Activated CD4-positive, alpha-beta T cell treated with anti-CD3 and anti-CD28 coated beads, Interleukin-2, amount 10 ng/mL, durations not matched to agents 24 days and 14 days (primary cell): ENCODE measurements at regions not wholly inside any gene's neighbourhood (a gene's known extent, or its start where the extent isn't known, plus 50 kb on each side); places are given as distances from the start of the nearest gene placed in this dataset.

Experiments used
- DNase-seq: peaks from one replicate; pipeline ENCODE4 v3.0.0; 2022
- H3K27ac Mint-ChIP-seq: one replicate; pipeline ENCODE4 v1.8.0; 2022; ENCODE audit warnings: mild to moderate bottlenecking, mixed read lengths
- H3K27me3 Mint-ChIP-seq: one replicate; pipeline ENCODE4 v1.8.0; 2022; ENCODE audit warnings: mixed read lengths
- H3K36me3 Mint-ChIP-seq: one replicate; pipeline ENCODE4 v1.8.0; 2022; ENCODE audit warnings: low read depth, mild to moderate bottlenecking, mixed read lengths
- H3K4me1 Mint-ChIP-seq: one replicate; pipeline ENCODE4 v1.8.0; 2021; ENCODE audit warnings: mixed read lengths
- H3K4me3 Mint-ChIP-seq: one replicate; pipeline ENCODE4 v1.8.0; 2022; ENCODE audit warnings: mild to moderate bottlenecking, moderate library complexity, mixed read lengths
- H3K9me3 Mint-ChIP-seq: one replicate; pipeline ENCODE4 v1.8.0; 2021; ENCODE audit warnings: mixed read lengths
- intact Hi-C: fragments of 100-400 bp; cut with micrococcal nuclease; formaldehyde crosslinking; loops from one replicate; pipeline ENCODE4 v1.15.1; 2023

DNA sequence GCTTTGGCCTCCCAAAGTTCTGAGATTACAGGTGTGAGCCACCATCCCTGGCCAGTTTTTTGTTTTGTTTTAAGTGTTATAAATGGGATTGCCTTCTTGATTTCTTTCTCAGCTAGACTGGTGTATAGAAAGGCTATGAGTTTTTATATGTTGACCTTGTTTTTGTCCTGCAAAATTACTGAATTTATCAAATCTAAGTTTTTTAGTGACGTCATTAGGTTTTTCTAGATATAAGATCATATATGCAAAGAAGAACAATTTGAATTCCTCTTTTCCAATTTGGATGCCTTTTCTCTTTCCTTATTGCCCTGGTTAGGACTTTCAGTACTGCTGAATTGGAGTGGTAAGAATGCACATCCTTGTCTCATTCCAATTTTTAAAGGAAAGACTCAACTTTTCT, 81.3 kb upstream of the MOCS1 start:
- Mint-ChIP-seq H3K4me3 (no peak overlapping the region), H3K36me3 (no peaks in the 10 kb centered on the region), H3K27ac (no peak overlapping the region), H3K9me3 (peaks cover 6% of the 10 kb centered on the region), H3K27me3 (peaks cover 9% of the 10 kb centered on the region), H3K4me1 (no peaks in the 10 kb centered on the region)
- intact Hi-C loops = no loop called here
- DNase-seq = no peak

DNA sequence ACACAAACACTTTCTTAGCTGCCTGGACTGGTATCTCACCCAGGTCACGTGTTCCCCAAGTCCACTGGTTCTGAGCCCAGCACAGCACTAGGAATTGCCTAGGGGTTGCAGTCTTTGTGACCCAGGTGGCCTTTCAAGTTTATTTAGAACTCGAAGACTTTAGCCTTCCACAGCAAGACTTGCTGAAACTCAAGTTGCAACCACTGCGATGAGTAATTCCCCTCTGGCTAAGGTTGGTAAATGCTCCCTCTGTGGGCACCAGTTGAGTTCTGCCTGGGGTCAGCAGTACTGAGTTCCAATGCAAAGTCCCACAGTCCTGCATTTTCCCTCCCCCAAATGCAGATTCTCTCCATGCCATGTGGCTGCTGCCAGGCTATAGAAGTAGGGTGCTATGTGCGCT, 77.6 kb upstream of the MOCS1 start:
- Mint-ChIP-seq H3K4me1 (no peaks in the 10 kb centered on the region), H3K27ac (no peak overlapping the region), H3K36me3 (no peaks in the 10 kb centered on the region), H3K27me3 (peaks cover 8% of the 10 kb centered on the region), H3K9me3 (no peaks in the 10 kb centered on the region), H3K4me3 (no peak overlapping the region)
- no peak for DNase-seq
- intact Hi-C loops = no loop called here

DNA sequence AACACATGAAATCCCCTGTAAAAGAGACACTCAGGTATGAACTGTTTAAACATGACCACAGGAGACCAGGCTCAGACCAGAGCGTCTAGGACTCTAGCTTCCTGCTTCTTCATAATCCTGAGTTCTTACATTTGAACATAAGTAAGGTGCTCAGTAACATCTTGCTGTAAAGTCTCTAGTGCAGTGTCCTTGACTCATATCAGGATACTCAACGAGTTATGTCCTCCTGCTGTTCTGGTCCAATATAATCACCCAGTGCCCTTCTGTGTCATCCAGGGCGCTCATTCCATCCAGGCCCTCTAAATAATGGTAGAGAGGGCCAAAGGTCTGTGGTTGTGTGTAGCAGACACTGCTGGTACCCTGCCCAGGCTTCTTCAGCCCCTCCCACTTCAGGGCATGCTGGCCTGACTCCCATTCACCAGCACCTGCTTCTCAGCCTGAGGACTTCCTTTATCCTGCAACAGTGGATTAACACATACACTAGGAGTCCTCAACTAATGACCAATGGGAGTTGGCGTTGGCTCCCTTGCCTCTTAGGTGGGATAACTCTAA, 66.8 kb upstream of the MOCS1 start:
- DNase-seq = no peak
- Mint-ChIP-seq H3K4me3 (no peak overlapping the region), H3K27me3 (peaks cover 3% of the 10 kb centered on the region), H3K36me3 (no peaks in the 10 kb centered on the region), H3K4me1 (no peaks in the 10 kb centered on the region), H3K27ac (no peak overlapping the region), H3K9me3 (peaks cover 23% of the 10 kb centered on the region)
- intact Hi-C loops = no loop called here

DNA sequence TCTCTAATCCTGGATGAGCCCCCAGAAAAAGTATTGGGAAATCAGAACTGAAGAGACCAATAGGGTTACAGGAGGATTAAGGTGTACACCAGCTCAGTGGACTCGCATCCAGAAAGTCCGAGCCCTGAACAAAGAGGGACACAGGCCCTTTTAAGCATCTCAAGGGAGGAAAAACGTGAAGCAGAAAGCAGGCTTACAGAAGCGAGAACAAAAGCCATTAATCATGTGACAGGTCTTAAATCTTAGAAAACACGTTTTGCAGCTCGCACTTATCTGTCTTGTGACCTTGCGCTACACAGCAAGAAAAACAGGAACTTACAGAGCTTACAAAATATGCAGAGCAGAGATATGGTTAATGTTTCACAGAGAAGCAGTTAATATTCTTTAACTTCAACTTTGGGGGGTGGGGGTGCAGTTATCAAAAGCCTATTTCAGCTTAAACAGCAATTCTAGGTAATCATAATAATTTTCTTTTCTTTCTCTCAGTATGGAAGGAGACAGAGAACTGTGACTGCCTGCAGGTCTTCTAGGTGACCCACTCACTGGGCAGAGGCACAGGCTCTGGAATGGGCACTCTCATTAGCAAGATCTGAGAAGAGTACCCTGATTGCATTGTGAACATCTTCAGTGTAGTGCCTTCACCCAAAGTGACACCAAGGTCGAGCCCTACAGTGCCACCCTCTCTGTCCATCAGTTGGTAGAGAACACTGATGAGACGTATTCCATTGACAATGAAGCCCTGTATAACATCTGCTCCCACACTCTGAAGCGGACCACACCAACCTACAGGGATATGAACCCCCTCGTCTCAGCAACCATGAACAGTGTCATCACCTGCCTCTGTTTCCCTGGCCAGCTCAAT, 65.0 kb upstream of the MOCS1 start:
- H3K4me1 Mint-ChIP-seq = no peaks in the 10 kb centered on the region
- H3K27me3 Mint-ChIP-seq = peaks cover 3% of the 10 kb centered on the region
- peaks cover 22% of the 10 kb centered on the region for H3K9me3 Mint-ChIP-seq
- no peak overlapping the region for H3K4me3 Mint-ChIP-seq
- H3K27ac Mint-ChIP-seq = no peak overlapping the region
- no peaks in the 10 kb centered on the region for H3K36me3 Mint-ChIP-seq
- DNase-seq = no peak
- intact Hi-C loops = no loop called here

DNA sequence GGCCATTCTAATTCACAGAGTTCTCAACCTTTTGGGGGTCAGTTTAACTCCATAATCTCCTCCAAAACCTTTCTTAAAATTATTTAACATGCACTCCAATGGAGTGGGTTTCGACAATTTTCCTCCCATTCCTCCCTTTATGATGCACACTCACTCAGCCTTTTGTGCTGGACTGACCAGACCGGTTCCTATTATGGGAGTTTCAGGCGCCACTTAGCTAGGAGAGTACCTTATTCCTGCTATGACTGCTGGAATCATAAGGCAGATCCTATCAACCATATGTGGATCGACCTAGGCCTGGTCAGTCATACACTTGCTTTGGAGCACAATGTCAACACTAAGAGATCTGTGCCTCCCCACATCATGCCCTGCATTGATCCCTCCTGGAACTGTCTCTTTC, 63.9 kb upstream of the MOCS1 start:
- peaks cover 21% of the 10 kb centered on the region for H3K9me3 Mint-ChIP-seq
- no peaks in the 10 kb centered on the region for H3K36me3 Mint-ChIP-seq
- intact Hi-C loops = no loop called here

DNA sequence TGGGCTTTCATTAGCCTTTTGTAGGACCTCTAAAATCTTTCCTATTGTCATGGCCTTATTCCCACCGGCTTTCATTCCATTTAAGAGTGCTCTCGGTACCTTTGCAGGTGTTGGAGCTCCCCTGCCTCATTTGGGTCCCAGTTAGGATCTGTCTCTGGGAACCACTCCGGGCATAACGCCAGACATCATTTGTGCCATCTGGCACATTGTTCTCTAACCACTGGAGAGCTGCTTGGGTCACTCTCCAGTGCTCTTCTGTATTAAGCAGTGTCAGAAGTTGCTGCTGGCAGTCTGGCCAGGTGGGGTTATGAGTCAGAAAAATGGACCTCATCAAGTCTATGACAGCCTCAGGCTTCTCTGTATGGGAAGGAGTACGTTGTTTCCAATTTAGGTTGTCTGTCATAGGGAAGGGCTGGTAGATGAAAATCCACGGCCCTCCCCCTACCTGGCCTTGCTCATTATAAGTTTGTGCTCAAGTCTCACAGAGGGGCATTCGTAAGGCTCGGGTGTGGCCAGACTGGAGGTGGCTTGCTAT, 62.9 kb upstream of the MOCS1 start:
- no peak overlapping the region for H3K4me3 Mint-ChIP-seq
- intact Hi-C loops = no loop called here
- no peak overlapping the region for H3K27ac Mint-ChIP-seq
- DNase-seq = no peak
- H3K9me3 Mint-ChIP-seq = peaks cover 27% of the 10 kb centered on the region
- H3K4me1 Mint-ChIP-seq = no peaks in the 10 kb centered on the region
- no peaks in the 10 kb centered on the region for H3K36me3 Mint-ChIP-seq
- no peaks in the 10 kb centered on the region for H3K27me3 Mint-ChIP-seq

More for the DNA sequence above, 63.9 kb upstream of the MOCS1 start:
- Mint-ChIP-seq H3K4me3 (no peak overlapping the region), H3K4me1 (no peaks in the 10 kb centered on the region), H3K27ac (no peak overlapping the region), H3K27me3 (no peaks in the 10 kb centered on the region)
- no peak for DNase-seq

DNA sequence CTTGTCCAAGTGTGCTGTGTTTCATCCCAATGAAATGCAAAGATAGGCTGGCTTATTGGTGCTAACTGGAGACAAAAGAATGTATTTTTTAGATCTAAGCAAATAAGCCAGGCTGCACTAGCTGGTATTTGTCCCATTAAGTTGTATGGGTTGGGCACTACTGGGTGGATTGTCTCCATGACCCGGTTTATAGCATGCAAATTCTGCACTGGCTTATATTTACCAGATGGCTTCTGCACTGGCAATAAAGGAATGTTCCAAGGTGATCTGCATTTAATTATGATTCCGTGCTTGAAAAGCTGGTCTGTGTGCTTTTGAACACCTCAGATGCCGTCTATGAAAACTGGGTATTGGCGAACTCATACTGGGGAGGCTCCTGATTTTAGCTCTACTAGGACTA, 61.4 kb upstream of the MOCS1 start:
- Mint-ChIP-seq H3K27ac (no peak overlapping the region), H3K36me3 (no peaks in the 10 kb centered on the region), H3K27me3 (no peaks in the 10 kb centered on the region), H3K9me3 (peaks cover 27% of the 10 kb centered on the region), H3K4me1 (no peaks in the 10 kb centered on the region), H3K4me3 (no peak overlapping the region)
- DNase-seq = no peak
- intact Hi-C loops = no loop called here

DNA sequence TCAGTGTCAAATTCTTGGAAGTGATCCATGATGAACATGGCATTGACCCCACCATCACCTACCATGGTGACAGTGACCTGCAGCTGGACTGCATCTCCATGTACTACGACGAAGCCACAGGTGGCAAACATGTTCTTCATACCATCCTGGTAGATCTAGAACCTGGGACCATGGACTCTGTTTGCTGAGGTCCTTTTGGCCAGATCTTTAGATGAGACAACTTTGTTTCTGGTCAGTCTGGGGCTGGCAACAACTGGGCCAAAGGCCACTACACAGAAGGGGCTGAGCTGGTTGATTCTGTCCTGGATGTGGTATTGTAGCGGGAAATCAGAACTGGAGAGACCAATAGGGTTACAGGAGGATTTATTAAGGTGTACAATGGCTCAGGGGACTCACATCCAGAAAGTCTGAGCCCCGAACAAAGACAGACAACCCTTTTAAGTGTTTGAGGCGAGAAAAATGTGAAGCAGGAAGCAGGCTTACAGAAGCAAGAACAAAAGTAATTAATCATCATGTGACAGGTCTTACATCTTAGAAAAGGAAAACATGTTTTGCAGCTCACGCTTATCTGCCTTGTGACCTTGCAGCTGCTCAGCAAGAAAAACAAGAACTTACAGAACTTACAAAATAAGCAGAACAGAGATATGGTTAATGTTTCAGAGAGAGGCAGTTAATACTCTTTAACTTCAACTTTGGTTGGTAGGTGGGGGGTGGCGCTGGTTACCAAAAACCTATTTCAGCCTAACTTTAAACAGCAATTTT, 58.8 kb upstream of the MOCS1 start:
- no peak for DNase-seq
- Mint-ChIP-seq H3K9me3 (peaks cover 9% of the 10 kb centered on the region), H3K4me1 (no peaks in the 10 kb centered on the region), H3K27ac (no peak overlapping the region), H3K36me3 (no peaks in the 10 kb centered on the region), H3K4me3 (no peak overlapping the region), H3K27me3 (no peaks in the 10 kb centered on the region)
- intact Hi-C loops = no loop called here
